HG03571 (cell line): ENCODE measurements at regions not wholly inside any gene's neighbourhood (a gene's known extent, or its start where the extent isn't known, plus 50 kb on each side); places are given as distances from the start of the nearest gene placed in this dataset.
"Not testable (repeated sequence)": the region's sequence is repeated elsewhere in the genome, so short reads cannot be mapped to it uniquely, and the experiment has no call there.

ENCODE experiments used
- ATAC-seq: cut with Tn5 transposase; IDR thresholded peaks from one replicate; pipeline ENCODE4 v1.9.1; 2021; ENCODE audit not compliant: unreplicated experiment

DNA sequence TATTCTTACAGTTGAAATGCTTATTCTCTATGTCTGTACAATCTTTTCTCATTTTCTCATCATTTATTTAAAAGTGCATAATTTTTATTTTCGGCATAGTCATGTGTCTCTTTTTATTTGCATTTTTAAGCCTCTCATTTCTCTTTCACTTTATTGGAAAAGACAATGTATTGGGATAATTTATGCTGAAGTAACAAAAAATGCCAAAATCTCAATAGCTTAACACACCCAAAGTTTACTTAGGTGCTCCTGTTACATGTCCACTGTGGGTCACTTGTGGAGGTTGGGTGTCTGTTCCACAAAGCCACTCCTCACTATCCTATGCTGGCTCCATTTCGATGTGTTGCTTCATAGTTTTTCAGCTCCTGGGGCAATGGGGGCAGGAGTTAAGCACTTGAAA, 638.7 kb downstream of the CD109 start:
- ATAC-seq, result no peak

DNA sequence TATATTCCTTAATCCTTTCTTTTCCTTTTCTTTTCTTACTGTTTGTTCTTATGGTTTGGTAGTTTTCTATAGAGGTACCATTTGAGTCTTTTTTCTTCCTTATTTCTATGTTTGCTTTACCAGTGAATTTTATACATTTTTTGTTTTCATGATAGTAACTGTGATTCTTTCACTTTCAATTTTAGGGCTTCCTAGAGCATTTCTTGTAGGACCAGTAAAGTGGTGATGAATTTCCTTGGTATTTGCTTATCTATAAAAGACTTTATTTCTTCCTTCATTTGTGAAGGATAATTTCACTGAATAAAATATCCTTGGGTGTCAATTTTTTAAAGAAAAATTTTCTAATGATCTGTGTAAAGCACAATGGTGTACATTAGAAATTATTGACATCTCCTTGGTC, 637.4 kb downstream of the CD109 start:
- ATAC-seq, result no peak

DNA sequence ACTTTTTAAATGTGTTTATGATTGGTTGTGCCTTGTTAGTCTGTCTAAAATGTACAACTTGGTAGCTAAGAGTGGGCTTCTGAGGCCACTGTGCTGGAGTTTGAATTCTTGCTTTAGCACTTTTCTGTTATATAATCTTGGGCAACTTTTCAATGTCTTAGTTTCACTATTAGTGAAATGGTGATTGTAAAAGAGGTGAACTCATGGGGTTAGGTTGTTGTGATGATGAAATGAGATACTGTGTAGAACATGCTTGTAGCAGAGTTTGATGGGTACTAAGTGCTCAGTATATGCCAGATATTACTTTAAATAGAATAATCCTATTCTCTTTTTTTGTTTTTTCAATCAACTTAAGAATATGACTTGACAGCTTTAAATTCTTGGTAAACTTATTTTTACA, 624.7 kb downstream of the CD109 start:
- ATAC-seq, result no peak

DNA sequence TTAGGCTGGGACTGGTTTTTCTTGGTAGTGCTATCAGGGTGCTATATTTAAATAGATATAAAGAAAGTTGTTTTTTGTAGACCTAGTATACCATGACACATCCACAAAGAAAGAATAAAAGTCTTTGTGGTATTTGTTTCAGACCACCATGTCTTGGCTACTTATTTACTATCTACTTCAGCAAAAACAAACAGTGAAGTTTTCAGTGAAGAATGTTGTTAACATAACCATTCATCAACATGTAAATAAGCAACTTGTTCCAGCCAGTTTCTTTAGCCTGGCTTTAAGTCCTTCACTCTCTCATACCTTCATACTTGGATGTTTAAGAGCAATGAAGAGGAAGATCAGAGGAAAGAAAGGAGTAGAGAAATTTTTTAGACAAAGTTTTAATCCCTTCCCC, 624.1 kb downstream of the CD109 start:
- no peak for ATAC-seq

DNA sequence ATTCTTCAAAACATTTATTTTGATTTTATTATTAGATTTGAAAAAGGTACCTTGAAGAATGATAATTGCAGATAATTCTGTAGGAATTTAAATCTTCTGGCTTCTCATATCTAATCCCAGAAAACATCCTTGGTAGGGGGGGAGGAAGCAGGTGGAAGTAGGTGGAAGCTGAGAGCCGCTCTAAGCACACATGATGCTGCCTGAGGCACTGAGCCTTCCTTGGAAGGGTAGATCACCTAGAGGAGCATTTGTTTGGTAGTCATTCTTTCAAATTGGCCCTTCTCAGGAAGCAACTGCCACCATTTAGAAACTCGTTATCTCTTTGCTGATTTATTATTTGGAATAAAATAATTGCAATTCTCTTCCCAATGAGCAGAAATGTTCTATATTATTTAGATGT, 623.3 kb downstream of the CD109 start:
- ATAC-seq, result no peak

DNA sequence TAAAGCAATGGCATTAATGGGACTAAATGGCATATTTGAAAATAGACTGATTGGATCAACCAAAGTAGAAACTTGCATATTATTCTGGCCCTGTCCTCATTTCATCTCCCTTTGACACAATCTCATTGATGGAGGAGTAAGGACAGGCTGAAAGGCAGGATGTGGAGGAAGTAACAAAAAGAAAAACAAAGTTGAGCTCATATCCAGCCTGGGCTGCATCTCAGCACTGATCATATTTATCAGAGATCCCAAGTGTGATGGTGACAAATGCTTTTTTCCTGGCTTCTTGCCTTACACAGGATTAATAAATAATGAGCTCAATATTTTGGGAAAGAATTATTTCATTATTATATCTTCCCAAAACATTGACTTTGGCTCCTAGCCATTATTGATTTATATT, 622.7 kb downstream of the CD109 start:
- ATAC-seq, result no peak

DNA sequence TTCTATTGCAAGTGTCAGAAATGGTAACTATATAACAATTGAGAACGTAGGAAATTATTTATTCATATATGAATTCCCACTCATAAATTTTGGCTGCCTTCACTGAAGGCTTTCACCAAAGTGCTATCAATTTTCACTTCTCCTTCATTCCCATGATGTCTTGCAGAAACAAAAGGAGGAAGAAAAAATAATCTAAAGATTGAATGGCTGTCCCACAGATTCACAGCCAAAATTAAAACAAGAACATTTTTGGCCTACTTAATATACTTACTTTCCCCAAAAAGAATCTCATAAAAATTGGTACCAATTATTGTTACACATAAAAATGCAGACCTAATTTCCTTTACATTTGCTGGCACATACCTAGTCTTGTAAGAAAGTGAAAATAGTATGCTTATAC, 616.1 kb downstream of the CD109 start:
- ATAC-seq, result no peak

DNA sequence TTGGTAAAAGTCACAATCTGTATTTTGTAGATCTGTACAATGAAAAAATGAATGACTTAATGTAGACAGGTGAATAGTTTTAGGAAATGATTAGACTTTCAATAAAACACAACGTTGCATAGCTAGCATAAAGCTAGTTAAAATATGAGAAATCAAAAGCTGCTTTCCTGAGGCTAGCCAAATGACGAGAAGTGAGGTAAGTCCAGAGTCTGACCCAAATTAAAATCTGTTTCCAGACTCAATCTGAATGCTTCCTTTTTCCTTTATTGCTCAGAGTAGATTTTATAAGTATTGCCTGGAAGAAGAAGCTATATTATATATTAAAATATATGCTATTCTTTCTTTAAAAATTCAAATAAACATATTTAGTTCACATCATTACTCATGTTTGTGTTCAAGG, 615.4 kb downstream of the CD109 start:
- no peak for ATAC-seq

DNA sequence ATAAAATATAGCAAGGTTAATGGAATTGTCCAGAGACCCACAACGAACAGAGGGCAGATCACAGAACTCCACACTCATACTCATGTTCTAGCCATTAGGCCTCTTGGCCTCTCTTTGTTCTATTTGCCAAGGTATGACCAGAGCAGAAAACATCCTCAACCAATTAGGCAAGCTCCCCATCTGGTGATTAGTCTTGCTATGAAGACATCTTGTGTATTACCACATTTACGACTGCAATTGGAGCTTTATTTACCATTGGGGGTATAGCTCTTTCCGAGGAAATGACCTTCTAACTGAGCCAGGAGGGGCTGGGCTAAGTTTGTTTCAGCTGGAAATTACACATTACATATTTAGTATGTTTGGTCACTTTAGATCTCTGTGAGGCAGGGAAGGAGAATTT, 593.9 kb downstream of the CD109 start:
- ATAC-seq, result no peak

DNA sequence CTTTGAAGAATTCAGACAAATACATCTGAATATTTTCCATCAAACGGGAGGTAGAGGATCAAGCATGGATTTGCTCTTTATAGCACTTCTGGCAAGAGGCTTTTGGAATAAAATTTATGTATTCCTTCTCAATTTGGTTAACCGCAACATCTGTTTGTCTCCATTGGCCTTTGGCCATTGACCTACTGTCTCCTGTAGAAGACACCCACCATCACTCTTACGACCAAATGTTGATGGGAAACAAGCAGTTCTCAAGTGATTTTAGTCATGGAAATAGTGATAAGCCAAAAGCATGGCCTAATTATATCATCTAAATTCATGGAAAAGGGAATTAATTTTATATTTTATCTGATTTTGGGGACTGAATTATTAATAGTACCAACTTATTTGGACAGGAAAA, 591.9 kb downstream of the CD109 start:
- ATAC-seq, result no peak

DNA sequence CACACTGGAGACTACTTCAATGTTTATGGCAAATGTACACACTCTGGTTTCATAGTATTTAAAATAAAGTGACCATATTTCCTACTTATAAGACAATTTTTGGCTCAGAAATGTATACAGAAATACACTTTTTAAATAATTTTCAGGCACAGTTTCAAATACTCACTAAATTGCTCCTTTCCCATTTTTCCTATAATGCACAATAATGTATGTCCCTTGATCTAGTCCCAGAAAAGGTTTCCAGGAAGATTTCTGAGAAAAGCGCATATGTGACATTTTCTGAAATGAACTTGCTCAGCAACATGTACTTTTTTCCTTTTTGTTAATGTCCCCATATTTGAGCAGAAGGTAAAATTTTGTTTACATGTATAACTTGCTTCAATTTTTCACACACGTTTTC, 591.4 kb downstream of the CD109 start:
- ATAC-seq, result no peak

DNA sequence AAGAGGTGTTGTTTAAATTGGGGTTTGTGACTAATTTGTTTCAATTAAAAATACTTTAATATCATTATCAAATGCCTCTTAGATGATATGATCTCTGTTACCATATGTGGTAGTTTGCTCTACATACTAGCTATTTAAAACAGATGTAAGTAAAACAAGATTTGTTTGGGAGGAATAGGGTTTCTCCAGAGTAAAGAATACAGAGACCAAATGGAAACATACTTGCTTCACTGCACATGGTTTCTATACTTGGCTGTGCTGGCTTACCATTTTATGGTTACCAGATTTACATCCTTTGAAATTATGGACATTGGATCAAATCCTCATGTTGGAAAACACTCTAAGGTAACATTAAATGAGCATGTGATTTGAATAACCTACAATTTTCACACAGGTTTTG, 588.3 kb downstream of the CD109 start:
- ATAC-seq, result no peak

DNA sequence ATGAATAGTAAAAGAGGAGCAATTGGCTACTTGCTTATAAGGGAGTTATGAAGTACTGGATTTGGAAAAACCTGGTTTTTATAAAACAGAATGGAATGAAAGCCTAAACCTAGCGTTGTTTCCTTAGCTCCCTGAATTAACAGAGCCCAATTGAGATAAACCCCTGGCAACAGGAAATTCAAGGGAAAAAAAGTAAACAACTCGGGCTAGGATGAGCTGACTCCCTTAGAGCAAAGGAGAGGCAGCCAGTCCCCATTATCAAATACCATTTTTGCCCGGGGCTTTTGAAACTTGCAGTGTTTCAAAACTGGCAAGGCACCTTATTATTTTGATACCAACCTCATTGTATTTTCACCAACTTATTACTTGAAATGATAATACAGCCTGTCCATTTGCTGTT, 587.5 kb downstream of the CD109 start:
- no peak for ATAC-seq

DNA sequence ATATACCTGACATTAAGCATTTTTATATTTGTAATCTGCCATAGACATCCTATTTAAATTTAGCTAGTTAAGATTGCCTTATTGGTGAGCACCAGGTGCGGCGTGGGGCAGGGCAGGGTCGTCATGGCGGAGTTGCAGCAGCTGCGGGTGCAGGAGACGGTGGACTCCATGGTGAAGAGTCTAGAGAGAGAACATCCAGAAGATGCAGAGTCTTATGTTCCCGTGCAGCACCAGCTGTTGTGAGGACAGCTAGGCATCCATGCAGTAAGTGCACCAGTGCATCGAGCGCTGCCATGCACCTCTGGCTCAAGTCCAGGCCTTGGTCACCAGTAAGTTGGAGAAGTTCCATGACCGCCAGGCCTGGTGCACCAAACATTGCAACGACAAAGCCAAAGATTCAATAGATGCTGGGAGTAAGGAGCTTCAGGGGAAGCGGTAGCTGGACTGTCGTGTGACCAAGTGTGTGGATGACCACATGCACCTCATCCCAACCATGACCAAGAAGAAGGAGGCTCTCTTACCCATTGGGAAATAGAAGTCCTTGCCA, 586.2 kb downstream of the CD109 start:
- ATAC-seq, result no peak

DNA sequence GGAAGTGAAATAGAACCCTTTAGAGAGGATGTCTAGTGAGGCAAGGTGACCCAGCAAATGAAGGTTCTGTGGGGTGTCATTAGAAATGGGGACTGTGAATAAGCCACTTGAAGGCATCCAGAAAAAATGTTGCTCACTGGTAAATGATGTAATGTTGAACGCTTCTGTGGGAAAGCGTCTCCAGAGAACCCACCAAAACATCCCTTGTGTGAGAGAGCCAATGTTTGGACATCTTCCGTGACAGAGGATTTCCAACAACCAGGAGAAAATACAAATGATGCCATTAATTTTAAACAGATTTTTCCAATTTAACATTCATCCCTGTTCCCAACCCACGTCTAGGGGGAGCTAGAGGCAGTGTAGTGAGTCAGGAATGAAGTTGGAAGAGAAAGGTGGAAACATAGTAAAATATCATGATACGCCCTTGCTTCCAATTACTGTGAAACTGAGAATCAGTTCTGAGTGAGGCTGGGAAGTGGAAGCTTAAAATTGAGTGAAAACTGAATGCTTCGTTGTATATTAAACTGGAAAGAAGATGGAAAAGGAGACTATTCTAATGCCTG, 584.2 kb downstream of the CD109 start:
- no peak for ATAC-seq

DNA sequence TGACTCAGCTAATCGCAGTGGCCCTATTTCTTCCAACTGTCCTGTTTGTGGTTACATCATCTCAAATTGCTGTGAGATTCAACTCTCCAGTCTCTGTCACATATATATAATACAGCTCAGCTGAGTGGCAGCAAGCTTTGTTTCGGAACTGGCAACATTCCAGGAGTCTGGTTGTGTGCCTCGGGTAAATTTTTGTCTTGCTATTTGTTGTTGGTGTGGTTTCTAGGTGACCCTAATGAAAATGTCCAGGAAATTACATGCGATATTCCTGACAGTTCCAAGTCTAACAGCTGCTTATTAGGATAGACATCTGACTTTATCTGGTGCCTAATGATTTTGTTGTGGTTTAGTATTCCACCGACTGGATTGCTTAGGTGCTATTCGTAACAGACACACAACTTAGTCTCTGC, 581.8 kb downstream of the CD109 start:
- ATAC-seq, result no peak

DNA sequence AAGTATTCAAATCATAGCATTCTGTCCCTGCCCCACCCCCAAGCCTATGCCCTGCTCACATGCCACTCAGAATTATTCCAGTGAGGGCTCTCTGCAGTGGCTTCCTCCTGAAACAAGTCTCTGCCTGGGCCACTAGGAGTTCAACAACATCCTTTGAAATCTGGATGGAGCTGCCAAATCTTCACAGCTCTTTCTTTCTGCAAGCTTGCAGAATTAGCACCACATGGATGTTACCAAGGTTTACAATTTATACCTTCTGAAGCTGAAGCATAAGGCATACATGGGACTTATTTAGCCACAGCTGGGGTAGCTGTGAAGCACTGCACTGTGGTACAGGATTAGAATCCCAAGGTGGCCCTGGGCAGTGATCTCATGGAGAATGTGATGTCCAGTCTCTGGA, 577.5 kb downstream of the CD109 start:
- no peak for ATAC-seq

DNA sequence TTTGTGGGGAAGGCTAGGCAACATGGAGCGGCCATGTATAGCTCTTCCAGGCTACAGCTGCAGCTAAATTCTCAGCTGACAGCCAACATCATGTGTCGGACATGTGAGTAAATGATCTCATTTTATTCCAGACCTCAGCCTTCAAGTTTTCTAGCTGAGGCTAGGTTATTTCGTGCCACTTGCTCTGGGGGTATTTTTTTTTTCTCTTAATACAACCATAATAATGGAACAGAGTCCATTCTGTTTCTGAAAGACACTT, 573.5 kb downstream of the CD109 start:
- ATAC-seq, result no peak

DNA sequence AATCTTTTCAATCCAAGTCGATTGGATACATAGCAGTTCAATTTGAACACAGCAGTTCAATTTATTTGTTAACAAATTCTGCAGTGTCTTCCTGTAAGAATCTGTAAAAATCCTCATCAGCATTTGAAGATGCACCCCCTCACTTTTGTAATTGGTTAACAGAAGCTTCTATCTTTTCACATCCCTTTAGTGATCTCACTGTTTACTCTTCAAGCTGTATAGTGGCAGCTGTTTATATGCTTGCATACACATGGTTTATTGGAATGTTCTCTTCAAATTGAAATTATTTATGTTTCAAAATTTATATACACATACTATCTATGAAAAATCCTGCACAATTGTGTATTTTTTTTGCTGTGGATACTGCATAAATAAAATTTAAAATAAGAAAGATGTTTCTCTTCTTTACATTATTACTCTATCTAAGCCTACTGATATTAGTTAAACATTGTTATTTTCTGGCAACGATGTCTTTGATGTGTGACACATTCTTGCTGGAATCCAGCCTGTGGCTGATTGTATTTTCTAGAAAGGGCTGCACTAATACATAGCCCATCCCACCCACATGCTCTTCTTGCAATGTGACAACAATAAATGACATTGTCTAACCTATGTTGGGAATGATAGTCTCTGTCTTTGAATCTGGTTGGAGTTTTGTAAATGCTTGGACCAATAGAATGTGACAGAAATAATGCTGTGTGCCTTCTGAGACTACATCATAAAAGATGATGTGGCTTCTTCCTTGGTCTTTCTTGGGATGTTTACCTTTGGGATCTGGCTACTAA, 573.0 kb downstream of the CD109 start:
- ATAC-seq, result no peak

DNA sequence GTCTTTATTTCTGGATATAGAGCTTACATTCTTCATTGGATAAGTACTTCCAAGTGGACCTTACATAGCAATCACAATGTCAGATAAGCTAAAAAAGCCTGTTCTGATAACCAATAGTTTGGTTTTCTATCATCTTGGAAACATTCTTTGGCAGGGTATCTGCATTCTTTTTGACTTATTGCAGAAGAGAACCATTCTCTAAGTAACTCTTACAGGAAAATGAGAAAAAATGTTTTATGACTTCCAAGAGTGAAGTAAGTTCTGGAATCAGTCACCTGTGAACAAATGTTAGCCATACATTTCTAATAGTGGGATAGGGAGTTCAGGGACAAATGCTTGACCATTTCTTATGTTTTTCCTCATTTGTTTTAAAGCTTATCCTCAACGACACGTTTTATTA, 564.0 kb downstream of the CD109 start:
- no peak for ATAC-seq

DNA sequence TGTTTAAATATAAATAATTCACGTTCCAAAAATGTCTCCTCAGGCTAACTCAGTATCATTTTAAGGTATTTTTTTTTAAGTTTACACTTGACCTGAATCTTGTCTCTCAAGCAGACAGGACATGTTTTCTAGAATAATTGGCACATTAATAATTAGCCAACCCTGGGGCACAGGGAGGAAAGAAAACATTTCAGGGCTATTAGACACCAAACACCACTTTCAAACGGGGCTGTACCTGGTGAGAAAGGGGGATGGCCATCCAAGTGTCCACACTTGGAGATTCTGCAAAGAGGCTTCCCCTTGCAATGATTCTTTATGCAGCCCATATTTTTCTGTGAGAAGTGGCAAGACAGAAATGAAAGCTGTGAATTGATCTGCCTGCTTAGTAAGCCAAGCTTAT, 560.8 kb downstream of the CD109 start:
- no peak for ATAC-seq

DNA sequence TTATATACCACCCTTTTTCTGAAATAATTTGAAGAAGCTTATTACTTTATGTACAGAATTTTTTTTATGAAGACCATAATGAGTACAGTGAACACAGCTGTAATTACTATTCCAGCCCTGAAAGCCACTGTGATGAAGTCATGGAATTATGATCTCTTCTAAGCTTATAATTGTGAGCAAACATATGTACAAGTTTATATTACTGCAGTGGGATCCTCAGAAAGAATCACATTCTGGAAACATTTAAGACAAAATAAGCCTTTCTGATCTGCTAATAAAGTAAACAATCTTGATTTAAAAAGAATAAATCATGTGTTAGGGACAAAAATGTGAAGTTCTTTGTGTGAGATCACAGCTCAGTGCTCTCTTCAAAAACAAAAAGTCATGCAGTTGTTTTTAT, 560.4 kb downstream of the CD109 start:
- no peak for ATAC-seq

DNA sequence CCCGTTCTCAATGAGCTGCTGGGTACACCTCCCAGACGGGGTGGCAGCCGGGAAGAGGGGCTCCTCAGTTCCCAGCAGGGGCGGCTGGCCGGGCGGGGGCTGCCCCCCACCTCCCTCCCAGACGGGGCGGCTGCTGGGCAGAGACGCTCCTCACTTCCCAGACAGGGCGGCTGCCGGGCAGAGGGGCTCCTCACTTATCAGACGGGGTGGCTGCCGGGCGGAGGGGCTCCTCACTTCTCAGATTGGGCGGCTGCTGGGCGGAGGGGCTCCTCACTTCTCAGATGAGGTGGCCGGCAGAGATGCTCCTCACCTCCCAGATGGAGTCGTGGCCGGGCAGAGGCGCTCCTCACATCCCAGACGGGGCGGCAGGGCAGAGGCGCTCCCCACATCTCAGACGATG, 559.0 kb downstream of the CD109 start:
- ATAC-seq, result not testable (repeated sequence)
